HG03575 (cell line): ENCODE measurements at regions not wholly inside any gene's neighbourhood (a gene's known extent, or its start where the extent isn't known, plus 50 kb on each side); places are given as distances from the start of the nearest gene placed in this dataset.

Source experiments
- ATAC-seq: cut with Tn5 transposase; IDR thresholded peaks from one replicate; pipeline ENCODE4 v1.9.1; 2021; ENCODE audit not compliant: unreplicated experiment, insufficient number of reproducible peaks, low FRiP score; ENCODE audit errors: extremely low read depth

DNA sequence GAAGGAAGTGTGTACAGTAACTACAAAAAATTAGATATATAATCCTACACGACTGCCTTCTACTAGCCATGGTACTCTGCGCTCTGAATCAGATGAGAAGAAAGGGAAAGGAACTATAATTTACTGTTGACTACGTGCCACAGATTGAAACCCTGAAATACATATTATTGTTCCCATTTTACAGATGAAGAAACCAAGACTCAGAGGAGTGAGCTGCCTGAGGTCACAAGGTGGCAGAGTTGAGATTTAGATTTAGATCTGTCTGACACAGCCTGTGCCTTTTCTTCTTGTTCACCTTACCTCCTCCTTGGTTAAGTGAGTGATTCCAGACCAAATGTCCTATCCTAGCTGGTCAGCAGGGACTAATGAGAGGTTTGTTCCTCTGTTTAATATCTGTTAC is 61.6 kb upstream of the OR4E1 start:
- no peak for ATAC-seq

- ATAC-seq, result no peak
Measured at GRCh38 chr14:21734457-21735074, 60.9 kb upstream of the OR4E1 start.

- ATAC-seq, result no peak
Measured at GRCh38 chr14:21729703-21730233, 56.1 kb upstream of the OR4E1 start.

- ATAC-seq, result no peak
Measured at GRCh38 chr14:21725250-21725649, 51.6 kb upstream of the OR4E1 start.

DNA sequence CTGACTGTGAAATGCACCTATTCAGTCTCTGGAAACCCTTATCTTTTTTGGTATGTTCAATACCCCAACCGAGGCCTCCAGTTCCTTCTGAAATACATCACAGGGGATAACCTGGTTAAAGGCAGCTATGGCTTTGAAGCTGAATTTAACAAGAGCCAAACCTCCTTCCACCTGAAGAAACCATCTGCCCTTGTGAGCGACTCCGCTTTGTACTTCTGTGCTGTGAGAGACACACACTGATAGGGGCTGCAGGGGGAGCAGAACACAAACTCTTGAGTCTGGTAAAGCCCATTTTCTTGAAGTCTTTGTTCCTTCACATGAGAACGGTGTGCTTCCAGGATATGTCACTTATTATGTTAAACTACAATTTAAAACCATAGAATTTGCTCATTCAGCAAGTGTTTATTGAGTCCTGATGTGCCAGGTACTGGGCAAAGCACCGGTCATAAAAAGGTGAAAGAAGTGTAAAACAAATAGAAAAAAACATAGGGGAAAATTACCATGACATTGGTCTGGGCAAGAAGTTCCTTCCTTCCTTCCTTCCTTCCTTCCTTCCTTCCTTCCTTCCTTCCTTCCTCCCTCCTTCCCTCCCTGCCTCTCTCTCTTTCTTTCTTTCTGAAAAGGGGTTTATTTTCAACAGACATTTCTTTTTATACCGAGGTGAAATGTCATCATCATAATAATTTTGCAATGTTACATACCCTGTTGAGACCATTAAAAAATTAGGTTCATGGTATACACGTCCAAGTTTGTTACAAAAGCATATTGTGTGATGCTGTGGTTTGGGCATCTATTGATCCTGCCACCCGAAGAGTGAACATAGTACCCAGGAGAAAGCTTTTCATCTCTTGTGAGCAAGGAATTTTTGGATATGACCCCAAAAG is 50.7 kb upstream of the OR4E1 start:
- ATAC-seq, result no peak

- ATAC-seq, result no peak
Measured at GRCh38 chr14:21723431-21724045, 49.9 kb upstream of the OR4E1 start.
